Brain microvascular endothelial cell (primary cell): ENCODE measurements at regions not wholly inside any gene's neighbourhood (a gene's known extent, or its start where the extent isn't known, plus 50 kb on each side); places are given as distances from the start of the nearest gene placed in this dataset.

Source experiments
- DNase-seq: peaks from one replicate; pipeline ENCODE4 v3.0.0-alpha.2; 2020
- H3K27ac ChIP-seq: fragments of 250-450 bp; sonication (Bioruptor Pico); 2 replicates; pipeline ENCODE4 v1.5.1; 2020; ENCODE audit warnings: mild to moderate bottlenecking, moderate library complexity
- H3K27me3 ChIP-seq: fragments of 250-450 bp; sonication (Bioruptor Pico); replicated peaks from 2 replicates; pipeline ENCODE4 v1.5.1; 2020; ENCODE audit warnings: mild to moderate bottlenecking
- H3K36me3 ChIP-seq: fragments of 250-450 bp; sonication (Bioruptor Pico); replicated peaks from 2 replicates; pipeline ENCODE4 v1.5.1; 2020; ENCODE audit warnings: mild to moderate bottlenecking
- H3K4me3 ChIP-seq: 2 replicates; pipeline ENCODE4 v1.5.1; 2011; ENCODE audit warnings: low read depth, mild to moderate bottlenecking, control low read depth, low read length, moderate library complexity
- CTCF ChIP-seq: IDR thresholded peaks from 2 replicates; pipeline ENCODE4 v1.5.1; 2011; ENCODE audit warnings: low read depth, mild to moderate bottlenecking, moderate library complexity, low read length, control low read depth, inconsistent platforms; ENCODE audit errors: missing control alignments
- in situ Hi-C: cut with HindIII; loops from 2 replicates; pipeline ENCODE4 v1.10.0; 2017; ENCODE audit warnings: low sequenced_read_pairs, low pct_ligation_motif_present

GRCh38 chr1:10868599-10868965, 72.1 kb upstream of the CASZ1 start:
- in situ Hi-C loops = no loop called here
- no peak for TF ChIP-seq CTCF
- DNase-seq = no peak
- H3K27me3 ChIP-seq = peaks cover 32% of the 10 kb centered on the region
- H3K27ac ChIP-seq = no peak overlapping the region
- no peak overlapping the region for H3K4me3 ChIP-seq
- H3K36me3 ChIP-seq = no peaks in the 10 kb centered on the region

- in situ Hi-C loops = no loop called here
- no peak overlapping the region for H3K27ac ChIP-seq
- no peak for DNase-seq
- peaks cover 19% of the 10 kb centered on the region for H3K27me3 ChIP-seq
- no peaks in the 10 kb centered on the region for H3K36me3 ChIP-seq
- no peak overlapping the region for H3K4me3 ChIP-seq
- TF ChIP-seq CTCF = no peak
Measured at GRCh38 chr1:10869933-10870332, 73.5 kb upstream of the CASZ1 start.

GRCh38 chr1:10870493-10871096, 74.1 kb upstream of the CASZ1 start:
- DNase-seq = no peak
- H3K4me3 ChIP-seq = no peak overlapping the region
- H3K36me3 ChIP-seq = no peaks in the 10 kb centered on the region
- H3K27me3 ChIP-seq = peaks cover 16% of the 10 kb centered on the region
- in situ Hi-C loops = no loop called here
- H3K27ac ChIP-seq = no peak overlapping the region
- no peak for TF ChIP-seq CTCF

GRCh38 chr1:10873189-10873588, 76.7 kb upstream of the CASZ1 start:
- in situ Hi-C loops = no loop called here
- TF ChIP-seq CTCF = no peak
- no peak overlapping the region for H3K27ac ChIP-seq
- no peaks in the 10 kb centered on the region for H3K36me3 ChIP-seq
- no peak for DNase-seq
- H3K4me3 ChIP-seq = no peak overlapping the region
- peaks cover 4% of the 10 kb centered on the region for H3K27me3 ChIP-seq

- no peak for DNase-seq
- no peak overlapping the region for H3K4me3 ChIP-seq
- no peak overlapping the region for H3K27ac ChIP-seq
- H3K36me3 ChIP-seq = no peaks in the 10 kb centered on the region
- H3K27me3 ChIP-seq = peaks cover 4% of the 10 kb centered on the region
- in situ Hi-C loops = no loop called here
- no peak for TF ChIP-seq CTCF
Measured at GRCh38 chr1:10874351-10874750, 77.9 kb upstream of the CASZ1 start.

GRCh38 chr1:10877894-10878293, 81.4 kb upstream of the CASZ1 start:
- in situ Hi-C loops = no loop called here
- TF ChIP-seq CTCF = no peak
- Histone ChIP-seq H3K27me3 (no peaks in the 10 kb centered on the region), H3K27ac (no peak overlapping the region), H3K36me3 (no peaks in the 10 kb centered on the region), H3K4me3 (no peak overlapping the region)
- DNase-seq = no peak
